Thoracic aorta (tissue), 2 donors: ENCODE measurements at regions not wholly inside any gene's neighbourhood (a gene's known extent, or its start where the extent isn't known, plus 50 kb on each side); places are given as distances from the start of the nearest gene placed in this dataset.

Source experiments
- ATAC-seq: fragments of 150-250 bp; one replicate; pipeline ENCODE4 v1.8.0; 2017; ENCODE audit warnings: low read depth; ENCODE audit not compliant: insufficient number of reproducible peaks, low FRiP score
- DNase-seq: peaks from one replicate; pipeline ENCODE4 v3.0.0-alpha.2; 2020; ENCODE audit warnings: low spot score
- H3K27ac ChIP-seq, 2 donors: fragments of 200-600 bp; sonication (generic); 1 replicate in 1 of 2; 2 replicates in 1 of 2; pipeline ENCODE4 v1.5.1; 2016; ENCODE audit warnings: mild to moderate bottlenecking in 2 of 2, moderate library complexity in 2 of 2
- H3K27me3 ChIP-seq: fragments of 200-600 bp; sonication (generic); replicated peaks from 2 replicates; pipeline ENCODE4 v1.6.0; 2016; ENCODE audit warnings: mild to moderate bottlenecking; ENCODE audit not compliant: insufficient read depth
- H3K36me3 ChIP-seq: fragments of 200-600 bp; sonication (generic); one replicate; pipeline ENCODE4 v1.5.1; 2016
- H3K4me1 ChIP-seq, 2 donors: fragments of 200-600 bp; sonication (generic); 1 replicate in 1 of 2; 2 replicates in 1 of 2; pipeline versions ENCODE4 v1.5.1 to v1.6.0; 2016; ENCODE audit warnings: low read depth in 2 of 2, mild to moderate bottlenecking in 1 of 2; ENCODE audit not compliant: control insufficient read depth in 1 of 2
- H3K4me3 ChIP-seq: fragments of 200-600 bp; sonication (generic); 2 replicates; pipeline ENCODE4 v1.5.1; 2016; ENCODE audit warnings: mild to moderate bottlenecking
- H3K9me3 ChIP-seq: fragments of 200-600 bp; sonication (generic); 2 replicates; pipeline ENCODE4 v1.5.1; 2016
- CTCF ChIP-seq: fragments of 200-600 bp; sonication (generic); IDR thresholded peaks from one replicate; pipeline ENCODE4 v1.5.1; 2019; ENCODE audit warnings: antibody characterized with exemption

DNA sequence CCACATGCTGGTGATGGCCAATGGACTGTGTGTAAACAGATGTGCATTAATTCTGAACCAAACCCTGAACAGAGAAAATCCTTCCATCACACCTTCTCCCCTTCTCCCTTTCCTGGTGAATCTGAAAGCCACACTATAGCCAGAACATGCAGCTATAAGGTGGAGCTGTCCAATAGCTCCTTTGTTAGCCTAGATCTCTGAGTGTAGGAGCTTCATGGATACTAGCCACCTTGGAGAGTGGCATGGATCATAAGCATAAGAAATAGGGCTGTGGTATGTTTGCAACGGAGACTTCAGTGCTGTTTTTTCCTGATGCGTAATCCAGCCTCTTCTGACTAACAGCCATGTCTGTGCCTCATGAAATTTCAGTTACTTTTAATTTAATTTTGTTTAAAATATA, 364.5 kb downstream of the BTG1 start:
- Histone ChIP-seq H3K27ac (no peak overlapping the region), H3K4me3 (no peak overlapping the region), H3K27me3 (no peaks in the 10 kb centered on the region), H3K9me3 (no peaks in the 10 kb centered on the region), H3K4me1 (peaks cover 0 to 10% of the 10 kb centered on the region in 2 donors), H3K36me3 (no peaks in the 10 kb centered on the region)
- no peak for DNase-seq
- no peak for TF ChIP-seq CTCF
- no peak for ATAC-seq

GRCh38 chr12:91778938-91779400, 366.7 kb downstream of the BTG1 start:
- no peak overlapping the region for H3K27ac ChIP-seq
- ATAC-seq (peak; percentile 62), DNase-seq (peak; percentile 3)
- H3K36me3 ChIP-seq, result no peaks in the 10 kb centered on the region
- peak overlapping the region; percentile 22 for H3K4me3 ChIP-seq
- H3K27me3 ChIP-seq, result no peaks in the 10 kb centered on the region
- H3K4me1 ChIP-seq, result peaks cover 0 to 10% of the 10 kb centered on the region in 2 donors
- no peak for TF ChIP-seq CTCF
- no peaks in the 10 kb centered on the region for H3K9me3 ChIP-seq

- H3K9me3 ChIP-seq, result no peaks in the 10 kb centered on the region
- DNase-seq (no peak), ATAC-seq (no peak)
- no peak for TF ChIP-seq CTCF
- peak overlapping the region; percentile 22 for H3K4me3 ChIP-seq
- no peaks in the 10 kb centered on the region for H3K27me3 ChIP-seq
- no peaks in the 10 kb centered on the region for H3K36me3 ChIP-seq
- H3K4me1 ChIP-seq, result peaks cover 0 to 10% of the 10 kb centered on the region in 2 donors
- H3K27ac ChIP-seq, result no peak overlapping the region
Observed at GRCh38 chr12:91778091-91778832, 367.4 kb downstream of the BTG1 start.

DNA sequence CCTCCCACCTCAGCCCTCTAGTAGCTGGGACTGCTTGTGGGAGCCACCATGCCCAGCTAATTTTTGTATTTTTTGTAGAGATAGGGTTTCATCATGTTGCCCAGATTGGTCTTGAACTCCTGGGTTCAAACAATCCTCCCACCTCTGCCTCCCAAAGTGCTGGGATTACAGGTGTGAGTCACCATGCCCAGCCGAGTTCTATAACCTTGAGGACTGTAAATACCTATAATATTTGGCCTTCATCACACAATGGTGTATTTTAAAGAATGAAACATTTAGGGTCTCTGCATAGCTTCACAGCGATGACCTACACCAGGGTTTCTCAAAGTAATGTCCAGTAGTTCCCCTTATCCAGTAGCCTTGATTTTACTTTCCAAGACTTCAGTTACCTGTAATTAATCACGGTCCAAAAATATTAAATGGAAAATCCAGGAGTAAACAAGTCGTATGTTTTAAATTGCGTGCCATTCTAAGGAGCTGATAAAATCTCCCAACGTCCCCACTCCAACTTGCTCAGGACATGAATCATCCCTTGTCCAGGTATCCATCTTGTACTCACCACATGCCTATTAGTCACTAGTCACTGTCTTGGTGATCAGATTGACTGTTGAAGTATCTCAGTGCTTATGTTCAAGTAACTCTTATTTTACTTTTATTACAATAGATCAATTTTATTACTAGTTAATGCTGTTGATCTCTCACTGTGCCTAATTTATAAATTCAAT, 368.2 kb downstream of the BTG1 start:
- Histone ChIP-seq H3K27ac (no peak overlapping the region), H3K27me3 (no peaks in the 10 kb centered on the region), H3K4me3 (no peak overlapping the region), H3K4me1 (peaks cover 0 to 10% of the 10 kb centered on the region in 2 donors), H3K9me3 (no peaks in the 10 kb centered on the region), H3K36me3 (no peaks in the 10 kb centered on the region)
- no peak for ATAC-seq
- no peak for TF ChIP-seq CTCF
- DNase-seq, result no peak

DNA sequence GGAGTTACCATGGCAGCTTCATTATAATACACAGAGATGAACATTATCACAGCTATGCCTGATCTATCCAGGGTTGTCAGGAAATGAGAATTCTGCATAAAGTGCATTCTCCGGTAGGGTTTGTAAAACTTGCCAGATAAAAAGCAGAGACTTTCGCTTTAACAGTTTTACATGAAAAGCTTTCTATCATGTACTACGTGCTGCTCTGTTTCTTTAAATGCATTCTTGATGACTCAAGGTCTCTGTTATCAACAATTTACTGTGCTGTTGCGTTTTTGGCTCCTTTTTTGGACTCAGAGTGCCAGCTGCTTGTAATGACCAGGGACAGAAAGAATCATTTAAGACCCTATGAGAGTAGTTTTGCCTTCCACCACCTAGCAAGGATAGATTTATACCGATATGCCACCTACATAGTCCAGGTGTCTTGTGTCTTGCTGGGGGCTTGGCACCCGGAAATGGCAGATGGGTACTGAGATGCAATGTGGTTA, 371.2 kb downstream of the BTG1 start:
- Histone ChIP-seq H3K36me3 (no peaks in the 10 kb centered on the region), H3K27me3 (no peaks in the 10 kb centered on the region), H3K27ac (no peak overlapping the region), H3K4me3 (peak overlapping the region; percentile 54), H3K4me1 (peaks cover 0 to 9% of the 10 kb centered on the region in 2 donors), H3K9me3 (no peaks in the 10 kb centered on the region)
- ATAC-seq (no peak), DNase-seq (no peak)
- no peak for TF ChIP-seq CTCF
